G401.6 (cell line): ENCODE measurements at regions not wholly inside any gene's neighbourhood (a gene's known extent, or its start where the extent isn't known, plus 50 kb on each side); places are given as distances from the start of the nearest gene placed in this dataset.

Experiments used
- FAIRE-seq: peaks from 2 replicates; lab custom pipeline; 2012; peaks lifted over from hg19 to GRCh38; lab: Jason Lieb, UNC

DNA sequence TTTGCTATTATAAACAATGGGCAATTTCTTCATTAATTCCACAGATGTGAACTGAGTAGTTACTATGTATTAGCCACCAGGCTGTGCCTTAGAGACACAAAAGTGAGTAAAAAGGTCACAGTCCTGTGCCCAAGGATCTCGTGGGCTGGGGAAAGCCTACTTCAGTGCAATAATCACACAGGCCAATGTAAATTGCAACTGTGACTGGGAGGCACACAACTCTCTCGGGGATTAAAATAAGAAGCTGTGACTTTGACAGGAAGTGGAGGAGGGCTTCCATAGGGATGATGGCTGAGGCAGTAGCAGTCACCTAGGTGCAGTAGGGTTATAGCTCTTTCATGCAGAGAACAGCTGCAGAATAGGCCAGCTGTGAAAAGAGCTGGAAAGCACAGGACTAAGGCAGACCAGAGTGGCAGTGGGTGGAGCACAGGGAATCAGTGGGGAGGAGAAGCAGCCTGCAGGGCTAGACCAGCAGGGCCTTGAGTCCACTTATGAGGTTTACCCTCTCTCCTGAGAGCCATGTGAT lies 121.9 kb downstream of the MAB21L3 start:
- no peak for FAIRE-seq

DNA sequence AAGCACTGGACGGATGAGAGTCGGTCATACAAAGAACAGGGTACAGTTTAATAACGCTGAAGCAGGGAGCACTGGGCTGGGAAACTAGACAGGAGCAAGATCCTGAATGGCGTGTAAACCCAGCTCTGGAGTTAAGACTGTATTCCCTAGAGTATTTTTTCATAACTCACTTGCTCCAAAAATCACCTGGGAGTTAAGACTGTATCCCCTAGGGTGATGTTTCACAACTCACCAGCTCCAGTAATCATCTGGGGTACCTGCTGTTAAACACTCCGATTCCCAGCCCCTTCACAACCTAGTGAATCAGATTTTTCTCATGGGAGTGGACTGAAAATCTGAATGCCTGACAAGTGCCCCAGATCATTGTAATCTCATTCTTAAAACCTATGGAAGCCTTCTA lies 123.2 kb downstream of the MAB21L3 start:
- FAIRE-seq: no peak

DNA sequence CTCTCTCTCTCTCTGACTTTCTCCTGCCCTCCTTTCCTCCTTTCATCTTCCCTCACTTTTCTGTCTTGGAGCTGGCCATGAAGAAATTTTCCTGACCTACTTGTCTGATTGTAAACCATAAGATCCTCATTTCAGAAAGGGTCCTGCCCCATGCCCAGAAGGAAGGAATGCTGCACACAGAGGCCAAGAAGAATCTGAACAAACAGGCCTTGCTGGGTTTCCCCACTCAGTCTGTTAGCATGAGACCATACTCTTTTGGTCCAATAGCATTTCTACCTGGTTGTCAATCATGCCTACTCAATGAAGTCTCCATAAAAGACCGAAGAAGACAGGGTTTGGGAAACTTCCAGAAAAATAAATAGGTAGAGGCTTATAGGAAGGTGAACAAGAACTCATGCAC lies 128.7 kb downstream of the MAB21L3 start:
- FAIRE-seq: no peak

DNA sequence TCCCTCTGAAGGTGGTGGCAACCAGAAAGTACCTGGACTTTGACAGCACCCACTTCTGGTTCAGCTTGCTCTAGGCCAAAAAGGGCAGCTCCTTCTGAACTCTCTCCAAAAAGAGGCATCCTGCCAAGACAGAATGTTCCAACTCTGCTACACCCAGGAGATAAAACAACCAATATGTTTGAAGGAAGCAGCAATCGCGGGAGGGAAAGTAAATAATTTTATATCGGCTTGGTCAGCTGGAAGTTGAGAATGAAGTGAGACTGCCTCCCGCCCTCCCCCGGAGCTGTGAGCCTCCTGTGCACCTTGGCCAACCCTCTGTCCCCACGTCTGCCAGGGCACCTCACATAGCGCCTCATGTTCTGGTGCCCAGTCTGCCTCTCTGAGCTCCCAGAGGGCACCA lies 130.3 kb upstream of the ATP1A1 start:
- FAIRE-seq: no peak

DNA sequence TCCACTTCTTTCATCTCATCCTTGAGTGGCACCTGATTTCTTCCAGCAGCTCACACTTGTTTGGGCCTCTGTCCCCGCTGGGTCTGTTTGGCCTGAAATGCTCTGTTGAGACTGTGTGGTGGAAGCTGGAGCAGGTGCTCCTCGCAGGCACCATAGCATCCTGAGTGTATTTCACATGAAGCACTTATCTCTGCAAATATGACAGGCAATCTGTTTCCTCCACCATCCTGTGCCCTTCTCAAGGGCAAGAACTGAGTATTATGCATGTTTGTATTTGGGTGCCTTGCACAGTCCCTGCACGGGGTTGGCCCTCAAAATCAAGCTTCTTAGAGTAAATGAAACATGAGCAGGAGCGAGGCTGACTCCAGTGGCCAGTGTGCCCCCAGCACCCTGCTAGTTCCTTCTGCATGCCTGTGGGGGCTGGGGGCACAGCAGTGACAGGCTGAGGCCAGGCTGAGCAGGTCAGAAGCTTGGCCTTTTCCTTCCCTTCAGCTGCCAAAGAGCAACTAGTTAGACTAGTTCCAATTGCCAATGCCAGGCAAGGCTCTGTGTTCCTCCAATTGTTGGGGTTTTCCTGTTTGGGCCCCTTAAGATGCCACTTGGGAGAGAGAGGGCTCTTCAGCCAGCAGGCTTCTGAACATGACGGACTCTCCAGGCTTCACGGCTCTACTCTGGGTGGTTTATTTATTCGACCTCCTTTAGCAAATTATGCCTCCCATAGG lies 129.6 kb upstream of the ATP1A1 start:
- no peak for FAIRE-seq

DNA sequence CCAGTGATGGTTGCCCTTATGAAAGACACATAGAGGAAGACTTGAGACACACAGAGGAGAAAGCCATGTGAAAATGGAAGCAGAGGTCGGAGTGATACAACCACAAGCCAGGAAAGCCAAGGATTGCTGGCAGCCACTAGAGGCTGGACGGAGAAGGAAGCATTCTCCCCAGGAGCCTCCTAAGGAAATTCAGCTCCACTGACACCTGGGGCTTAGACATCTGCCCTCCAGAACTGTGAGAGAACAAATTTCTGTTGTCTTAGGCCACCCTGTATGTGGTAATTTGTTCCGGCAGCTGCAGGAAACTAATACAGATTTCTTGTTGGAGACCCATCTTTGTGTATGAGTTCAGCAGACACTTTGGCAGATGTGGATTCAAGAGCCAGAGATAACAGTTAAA lies 126.9 kb upstream of the ATP1A1 start:
- no peak for FAIRE-seq

DNA sequence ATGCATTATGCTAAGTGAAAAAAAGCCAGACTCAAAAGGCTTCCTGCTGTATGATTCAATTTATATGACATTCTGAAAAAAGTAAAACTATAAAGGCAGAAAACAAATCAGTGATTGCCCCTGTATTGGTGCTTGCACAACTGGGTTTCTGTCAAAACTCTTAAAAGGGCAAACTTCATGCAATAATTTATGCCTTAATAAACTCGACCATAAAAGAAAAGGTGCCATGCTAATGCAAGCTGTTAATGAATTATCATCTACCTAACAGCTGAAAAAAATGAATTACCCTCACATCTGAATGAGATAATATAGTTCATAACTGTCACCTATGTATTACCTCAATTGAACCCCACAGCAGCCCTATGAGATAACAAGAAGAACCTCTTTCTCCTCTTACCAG lies 120.8 kb upstream of the ATP1A1 start:
- FAIRE-seq: no peak

DNA sequence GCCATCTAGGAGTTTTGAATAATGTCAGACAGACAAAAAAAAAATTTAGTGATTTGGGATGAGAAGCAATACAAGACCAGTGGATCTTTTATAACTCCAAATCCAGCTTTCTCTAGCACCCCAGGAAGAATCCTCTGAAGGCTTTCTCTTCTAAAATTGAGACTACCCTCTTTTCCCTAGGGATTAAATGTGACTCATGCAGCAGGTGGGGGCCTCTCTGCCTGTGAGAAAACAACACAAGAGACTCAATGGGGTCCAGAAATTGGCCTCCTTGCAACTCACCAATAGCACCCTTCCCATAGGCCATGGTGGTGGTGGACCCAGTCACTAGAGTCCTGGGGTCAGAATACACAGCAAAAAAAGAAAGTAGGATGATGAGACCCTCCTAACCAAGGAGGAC lies 120.3 kb upstream of the ATP1A1 start:
- no peak for FAIRE-seq

DNA sequence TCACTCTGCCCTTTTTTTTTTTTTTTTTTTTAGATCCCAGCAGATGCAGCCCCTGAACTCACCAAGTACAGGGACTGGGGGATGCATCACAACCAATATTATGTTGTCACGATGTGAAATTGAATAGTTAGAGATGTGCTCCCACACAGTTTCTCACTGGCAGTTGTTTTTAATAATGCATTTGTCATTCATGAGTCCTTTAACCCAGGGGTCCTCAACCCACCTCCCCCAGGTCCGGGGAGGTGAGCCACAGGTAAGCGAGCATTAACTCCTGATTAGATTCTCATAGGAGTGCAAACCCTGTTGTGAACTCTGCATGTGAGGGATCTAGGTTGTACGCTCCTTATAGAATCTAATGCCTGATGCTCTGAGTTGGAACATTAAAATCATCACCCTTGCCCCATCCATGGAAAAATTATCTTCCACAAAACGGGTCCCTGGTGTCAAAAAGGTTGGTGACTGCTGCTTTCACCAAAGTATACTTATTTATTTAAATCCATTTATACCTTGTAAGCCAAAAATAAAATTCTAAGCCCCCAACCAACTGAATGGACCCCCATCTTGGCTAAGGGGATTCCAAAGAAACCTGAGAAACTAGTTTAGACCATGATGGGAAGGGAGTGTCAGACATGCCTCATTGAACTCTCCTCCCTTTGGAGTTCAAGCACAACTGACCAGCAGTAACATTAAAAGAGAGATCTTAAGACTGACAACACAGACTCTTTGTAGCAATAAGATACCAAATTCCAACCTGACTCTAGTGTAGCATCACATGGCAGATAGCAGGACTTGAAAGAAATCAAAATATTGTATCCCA lies 119.3 kb upstream of the ATP1A1 start:
- no peak for FAIRE-seq

DNA sequence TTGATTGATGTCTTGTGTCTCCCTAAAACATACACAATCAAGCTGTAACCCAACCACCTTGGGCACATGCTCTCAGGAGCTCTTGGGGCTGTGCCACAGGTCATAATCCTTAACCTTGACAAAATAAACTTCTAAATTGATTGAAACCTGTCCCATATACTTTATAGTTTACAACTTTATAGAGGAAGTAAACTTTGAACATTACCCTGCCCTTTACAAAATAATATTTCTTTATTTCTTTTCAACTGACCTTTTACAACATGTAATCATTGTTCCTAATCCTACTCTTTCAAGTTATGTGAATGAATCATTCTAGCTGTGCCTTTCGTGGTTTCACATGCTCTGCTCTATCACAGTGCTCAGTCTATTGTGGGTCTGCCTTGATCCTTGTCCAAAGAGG lies 118.3 kb upstream of the ATP1A1 start:
- FAIRE-seq: no peak

DNA sequence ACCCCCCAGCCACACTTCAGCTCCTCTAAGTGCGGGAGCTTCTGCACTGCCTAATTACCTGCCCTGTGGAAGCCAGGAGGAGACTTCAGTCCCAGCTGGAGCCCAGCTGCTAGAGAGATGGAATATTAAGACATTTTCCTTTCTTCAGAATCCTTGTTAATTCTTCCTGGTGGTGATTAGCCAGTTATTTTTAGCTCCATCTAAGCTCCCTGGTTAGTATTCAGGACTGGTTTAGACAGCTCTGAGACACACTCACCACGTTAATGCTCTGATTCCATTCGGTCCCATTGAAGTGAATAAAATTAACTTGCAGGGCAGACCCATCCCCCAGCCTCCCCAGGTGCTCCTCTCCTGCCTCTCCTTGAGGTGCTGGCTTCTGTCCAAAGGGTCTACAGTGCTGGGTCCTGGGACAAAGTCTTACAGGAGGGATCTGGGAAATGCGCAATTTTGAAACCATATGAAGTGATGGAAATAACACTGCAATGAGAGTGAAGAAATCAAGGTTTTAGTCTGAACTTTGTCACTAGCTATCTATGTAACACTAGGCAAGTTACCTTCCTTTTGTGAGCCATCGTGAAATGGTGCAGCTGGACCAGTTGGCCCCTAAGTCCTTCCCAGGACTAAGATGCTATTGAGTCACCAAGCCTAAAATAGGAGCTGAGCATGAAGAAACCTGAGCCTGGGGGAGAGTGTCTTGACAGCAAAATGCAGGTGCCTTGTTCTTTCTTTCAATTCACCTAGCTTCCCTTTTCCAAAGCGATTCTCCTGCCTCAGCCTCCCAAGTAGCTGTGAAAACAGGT lies 117.4 kb upstream of the ATP1A1 start:
- no peak for FAIRE-seq

DNA sequence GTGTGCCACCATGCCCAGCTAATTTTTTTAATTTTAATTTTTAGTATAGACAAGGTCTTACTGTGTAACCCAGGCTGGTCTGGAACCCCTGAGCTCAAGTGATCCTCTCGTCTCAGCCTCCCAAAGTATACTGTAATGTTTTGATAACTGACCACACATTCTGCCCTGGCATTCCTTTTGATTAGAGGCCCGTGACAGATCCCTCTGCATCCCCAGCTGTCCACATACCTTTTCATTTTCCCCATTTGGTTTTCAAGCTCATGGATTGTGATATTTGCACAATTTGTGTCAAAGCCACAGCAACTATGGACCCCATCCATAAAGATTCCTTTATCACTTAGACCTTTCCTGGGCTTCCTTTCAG lies 116.8 kb upstream of the ATP1A1 start:
- no peak for FAIRE-seq

DNA sequence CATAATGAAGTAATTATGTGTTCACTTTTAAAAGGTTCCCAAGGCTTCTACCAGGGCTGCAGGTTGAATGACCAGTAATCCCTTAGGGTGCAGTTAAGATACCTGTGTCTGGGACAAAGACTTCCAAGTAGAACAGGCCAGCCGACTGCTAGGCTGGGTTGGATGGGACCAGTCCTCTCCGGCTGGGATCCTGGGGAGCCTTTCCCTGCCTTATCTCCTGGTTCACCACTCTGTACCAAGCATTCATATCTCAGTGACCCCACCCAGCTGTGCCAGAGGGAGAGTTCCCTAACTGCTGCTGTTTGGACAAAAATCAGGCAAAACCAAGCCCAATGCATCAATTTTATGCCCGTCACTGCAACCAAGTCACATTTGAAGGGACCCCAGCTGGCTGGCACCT lies 116.2 kb upstream of the ATP1A1 start:
- no peak for FAIRE-seq

DNA sequence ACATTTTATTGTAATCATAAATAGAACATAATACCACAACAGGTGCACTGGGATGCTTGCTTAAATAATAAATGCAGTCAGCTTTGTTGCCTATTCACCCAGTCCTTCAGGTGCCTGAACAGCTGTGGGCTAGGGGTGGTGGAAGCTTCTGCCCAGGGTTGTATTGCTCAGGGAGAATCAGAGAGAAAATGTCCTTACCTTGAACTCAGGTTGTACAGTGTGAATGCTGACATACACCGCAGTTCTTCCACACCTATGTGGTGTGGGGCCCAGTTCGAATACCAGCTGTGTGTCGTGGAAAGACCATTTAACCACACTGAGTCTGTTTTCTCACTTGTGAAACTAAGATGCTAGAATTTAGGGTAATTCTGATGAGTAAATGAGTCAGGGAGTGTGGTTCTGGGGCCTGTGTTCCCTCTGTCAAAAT lies 115.7 kb upstream of the ATP1A1 start:
- FAIRE-seq: no peak

DNA sequence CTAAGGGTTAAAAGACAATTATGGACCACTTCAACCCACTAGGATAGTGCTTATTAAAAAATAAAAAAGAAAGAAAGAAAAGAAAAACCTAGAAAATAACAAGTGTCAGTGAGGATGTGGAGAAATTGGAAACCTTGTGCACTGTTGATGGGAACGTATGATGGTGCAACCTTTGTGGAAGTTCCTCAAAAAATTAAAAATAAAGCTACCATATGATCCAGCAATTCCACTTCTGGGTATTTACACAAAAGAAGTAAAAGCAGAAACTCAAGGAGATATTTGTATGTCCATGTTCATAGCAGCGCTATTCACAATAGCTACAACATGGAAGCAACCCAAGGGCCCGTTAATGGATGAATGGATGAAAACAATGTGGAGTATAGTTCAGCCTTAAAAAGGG lies 115.2 kb upstream of the ATP1A1 start:
- FAIRE-seq: no peak

DNA sequence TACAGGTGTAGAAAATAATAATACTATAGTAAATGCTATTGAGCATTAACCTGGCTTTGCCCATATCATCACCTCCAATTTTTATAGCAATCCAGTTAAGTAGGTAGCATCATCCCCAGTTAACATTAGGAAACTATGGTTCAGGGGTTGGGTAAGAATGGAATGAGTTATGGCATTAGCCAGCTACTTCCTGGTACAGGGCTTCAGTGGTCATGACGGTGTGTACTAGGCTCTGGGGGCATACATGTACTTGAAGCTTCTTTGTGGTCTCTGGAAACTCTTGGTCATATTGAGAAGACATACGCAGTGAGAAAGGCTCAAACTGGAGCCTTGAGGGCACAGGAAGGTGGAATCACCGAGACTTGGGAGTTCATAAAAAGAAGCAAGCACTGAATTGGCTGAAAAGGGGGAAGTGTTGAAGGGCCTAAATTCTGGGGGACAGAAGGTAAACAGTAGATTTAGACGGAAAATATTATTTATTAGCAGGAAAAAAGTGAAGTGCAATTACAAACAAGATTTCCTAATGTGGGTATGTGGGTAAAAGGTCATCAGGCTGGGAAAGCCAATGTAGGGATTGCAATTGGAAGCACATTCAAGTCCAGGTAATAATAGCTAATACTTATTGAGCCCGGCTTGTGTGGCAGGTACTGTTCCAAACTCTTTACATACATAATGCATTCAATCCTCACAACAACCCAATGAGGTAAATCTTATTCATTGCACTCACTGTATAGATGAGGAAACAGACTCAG lies 114.2 kb upstream of the ATP1A1 start:
- FAIRE-seq: no peak

DNA sequence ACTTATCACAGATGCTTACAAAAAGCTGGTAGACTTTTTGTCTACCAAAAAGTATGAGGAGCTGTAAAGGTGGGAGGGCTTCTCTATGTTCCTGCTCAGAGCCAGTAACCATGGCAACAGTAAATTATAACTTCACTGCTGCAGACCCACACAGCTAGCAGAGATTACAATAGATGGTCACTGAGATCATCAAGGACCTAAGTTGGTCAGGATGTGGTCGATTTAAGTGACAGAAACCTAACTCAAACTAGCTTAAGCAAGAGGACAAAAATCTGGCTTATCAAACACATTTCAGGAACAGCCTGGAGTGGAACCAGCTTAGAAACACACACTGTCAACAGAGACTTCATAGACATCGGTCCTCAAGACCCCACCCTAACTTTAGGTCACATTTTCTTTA lies 113.4 kb upstream of the ATP1A1 start:
- no peak for FAIRE-seq

DNA sequence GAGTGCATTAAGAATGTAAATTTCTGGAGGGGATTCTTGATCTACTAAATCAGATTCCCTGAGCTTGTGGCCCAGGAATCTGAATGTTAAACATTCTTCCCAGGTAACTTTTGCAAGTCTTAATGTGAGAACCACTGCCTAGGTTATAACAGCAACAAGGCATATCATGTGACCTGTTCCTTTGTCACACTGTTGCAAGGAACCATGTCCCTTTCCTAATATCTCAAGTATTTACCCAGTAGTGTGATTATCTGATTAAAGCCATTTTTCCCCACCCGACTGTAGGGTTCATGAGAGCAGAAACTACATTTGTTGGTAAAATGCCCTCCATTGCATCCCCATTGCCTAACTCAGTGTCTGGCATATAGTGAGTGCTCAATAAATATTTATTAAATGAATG lies 112.9 kb upstream of the ATP1A1 start:
- no peak for FAIRE-seq

DNA sequence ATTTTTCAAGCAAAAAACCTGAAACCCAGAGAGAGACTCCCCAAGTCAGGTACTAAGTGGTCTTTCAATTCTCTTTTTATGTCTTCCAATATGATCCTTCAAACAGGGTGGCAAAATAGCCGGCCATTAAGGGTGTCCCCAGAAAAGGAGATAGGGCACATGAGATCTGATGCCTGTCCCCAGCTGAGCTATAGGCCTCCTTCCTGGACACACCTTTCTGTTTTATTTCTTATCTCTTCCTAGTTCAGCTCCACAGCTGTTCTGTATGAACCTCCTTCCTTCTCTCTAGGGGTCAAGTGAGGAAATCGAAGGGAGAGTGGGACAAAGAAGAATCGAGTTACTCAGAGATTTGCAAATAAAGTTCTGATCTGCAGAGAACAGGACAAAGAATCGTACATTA lies 112.4 kb upstream of the ATP1A1 start:
- FAIRE-seq: no peak

DNA sequence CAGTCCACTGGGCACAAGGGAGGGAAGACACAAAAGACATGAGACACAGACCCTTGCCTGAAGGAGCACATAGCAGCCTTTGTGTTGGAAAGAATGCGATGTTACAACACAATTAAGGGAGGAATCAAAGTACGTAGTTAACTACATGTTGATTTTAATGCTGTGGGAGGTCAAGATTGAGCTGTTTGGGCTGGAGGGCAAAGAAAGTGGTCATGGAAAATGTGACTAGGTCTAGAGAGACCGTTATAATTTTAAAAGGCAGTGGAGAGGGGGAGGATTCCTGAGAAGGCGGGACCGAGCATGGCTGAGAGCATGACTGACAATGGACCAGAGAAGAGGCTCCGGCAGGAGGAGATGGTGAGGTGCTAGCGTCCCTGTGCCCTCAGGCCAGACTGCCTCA lies 111.8 kb upstream of the ATP1A1 start:
- no peak for FAIRE-seq

DNA sequence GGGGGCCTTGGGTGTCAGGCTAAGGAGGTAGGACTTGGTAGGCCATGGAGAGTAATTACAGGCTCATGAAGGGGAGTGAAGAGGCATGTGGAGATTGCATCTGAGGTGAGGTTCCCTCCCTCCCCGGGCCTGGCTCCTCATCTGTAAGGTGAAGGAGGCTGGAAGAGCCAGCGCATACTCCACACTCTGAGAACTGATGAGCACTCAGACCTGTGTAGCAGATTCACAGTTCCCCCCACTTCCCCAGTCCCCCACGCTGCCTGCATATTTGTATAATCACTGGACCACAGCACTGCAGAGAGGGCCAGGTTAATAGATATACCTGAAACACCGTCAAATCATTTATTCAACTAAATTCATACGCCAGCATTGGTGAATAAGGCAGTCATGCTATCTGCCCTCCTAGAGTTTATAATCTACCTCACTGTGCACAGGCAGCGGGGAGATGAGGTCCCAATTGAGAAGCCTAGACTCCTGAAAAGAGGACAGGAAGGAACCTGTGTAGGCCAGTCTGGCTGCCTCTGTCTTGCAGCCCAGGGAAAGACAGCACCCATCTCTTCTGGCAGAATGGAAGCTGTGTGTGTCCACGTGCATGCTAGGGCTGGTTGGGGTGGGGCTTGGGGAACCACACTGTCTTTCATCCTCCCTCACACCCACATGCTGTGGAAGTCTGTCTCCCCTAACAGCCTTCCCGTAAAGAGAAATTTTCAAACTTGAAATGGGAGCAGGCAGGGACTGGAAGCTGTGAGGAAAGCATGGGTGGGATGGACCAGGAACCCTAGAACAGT lies 110.6 kb upstream of the ATP1A1 start:
- no peak for FAIRE-seq
